ENCODE measurements at regions not wholly inside any gene's neighbourhood (a gene's known extent, or its start where the extent isn't known, plus 50 kb on each side); places are given as distances from the start of the nearest gene placed in this dataset.

- TF ChIP-seq CTCF (IDR thresholded peaks at IDR 0.05) (no peak), EP300 (IDR thresholded peaks at IDR 0.05) (no peak), POLR2A (IDR thresholded peaks at IDR 0.05) (no peak)
These were observed 119.5 kb upstream of the FRMD1 start for GRCh38 chr6:168198302-168199180.

Data from stomach (tissue), 4 donors.